Peyer's patch (tissue), 4 donors: ENCODE measurements at regions not wholly inside any gene's neighbourhood (a gene's known extent, or its start where the extent isn't known, plus 50 kb on each side); places are given as distances from the start of the nearest gene placed in this dataset.

Source experiments
- CTCF ChIP-seq, 6 experiments: fragments of 450-650 bp in 4 of 6; fragments of 200-600 bp in 2 of 6; sonication (generic) in 1 of 6; IDR thresholded peaks; one replicate each; pipeline ENCODE4 v1.5.1; 2017 to 2019; ENCODE audit warnings: antibody characterized with exemption in 6 of 6, mild to moderate bottlenecking in 3 of 6, moderate library complexity in 1 of 6
- POLR2A ChIP-seq, 2 donors: fragments of 450-650 bp; IDR thresholded peaks; one replicate each; pipeline ENCODE4 v1.5.1; 2017; ENCODE audit warnings: antibody characterized with exemption in 2 of 2, mild to moderate bottlenecking in 2 of 2, moderate library complexity in 2 of 2

DNA sequence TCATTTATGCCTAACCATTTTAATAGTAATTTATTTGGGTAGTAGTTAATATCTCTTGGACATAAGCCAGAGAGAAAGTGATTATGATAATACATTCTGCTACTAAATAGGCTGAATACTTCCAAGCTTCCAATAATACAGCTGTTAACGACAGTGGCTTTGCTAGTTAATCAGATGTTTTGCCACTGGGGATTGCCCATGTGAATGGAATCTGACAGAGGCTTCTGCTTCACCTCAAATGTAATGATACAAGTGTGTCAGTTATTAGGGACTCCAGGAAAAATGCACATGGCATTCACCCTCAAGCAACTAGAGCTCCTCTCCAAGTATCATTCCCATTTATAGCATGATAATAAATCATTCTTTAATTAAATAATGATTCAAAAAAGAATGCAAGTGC lies 185.0 kb upstream of the TMEFF2 start:
- TF ChIP-seq CTCF (IDR thresholded peaks at IDR 0.05) (no peak), POLR2A (IDR thresholded peaks at IDR 0.05) (no peak)
